Neural cell (in vitro differentiated cells): ENCODE measurements at regions not wholly inside any gene's neighbourhood (a gene's known extent, or its start where the extent isn't known, plus 50 kb on each side); places are given as distances from the start of the nearest gene placed in this dataset.

ENCODE experiments used
- H2AFZ ChIP-seq: fragments of 200-600, 300-800 bp; sonication (generic), shearing (Covaris generic); 2 replicates; pipeline ENCODE4 v1.6.0; 2014; ENCODE audit warnings: low read depth, mild to moderate bottlenecking, antibody characterized with exemption, low read length, moderate library complexity
- H3F3A ChIP-seq: fragments of 200-600 bp; shearing (Covaris generic); 2 replicates; pipeline ENCODE4 v1.6.1; 2016; ENCODE audit warnings: mild to moderate bottlenecking, moderate library complexity, mixed read lengths, antibody characterized with exemption, low read length; ENCODE audit not compliant: insufficient read depth, poor library complexity, severe bottlenecking
- H3K27ac ChIP-seq: fragments of 200-600, 300-800 bp; sonication (generic), shearing (Covaris generic); 2 replicates; pipeline ENCODE4 v1.5.1; 2014; ENCODE audit warnings: mild to moderate bottlenecking, low read length, moderate library complexity
- H3K27me3 ChIP-seq: fragments of 300-800, 200-600 bp; sonication (generic), shearing (Covaris generic); 2 replicates; pipeline ENCODE4 v1.6.0; 2014; ENCODE audit warnings: mild to moderate bottlenecking, low read depth, low read length, moderate library complexity; ENCODE audit not compliant: insufficient read depth
- H3K36me3 ChIP-seq: fragments of 300-800, 200-600 bp; sonication (generic), shearing (Covaris generic); 2 replicates; pipeline ENCODE4 v1.5.1; 2014; ENCODE audit warnings: mild to moderate bottlenecking, antibody characterized with exemption, low read length, moderate library complexity; ENCODE audit not compliant: insufficient read depth
- H3K4me2 ChIP-seq: fragments of 300-800, 200-600 bp; sonication (generic), shearing (Covaris generic); 2 replicates; pipeline ENCODE4 v1.6.0; 2014; ENCODE audit warnings: mild to moderate bottlenecking, low read length
- H3K4me3 ChIP-seq: fragments of 300-800, 200-600 bp; sonication (generic), shearing (Covaris generic); 2 replicates; pipeline ENCODE4 v1.5.1; 2014; ENCODE audit warnings: mild to moderate bottlenecking, low read length, moderate library complexity
- H3K79me2 ChIP-seq: fragments of 200-600 bp; shearing (Covaris generic); replicated peaks from 2 replicates; pipeline ENCODE4 v1.6.0; 2014; ENCODE audit warnings: mild to moderate bottlenecking, low read length, moderate library complexity; ENCODE audit not compliant: insufficient read depth
- H3K9ac ChIP-seq: fragments of 300-800, 200-600 bp; sonication (generic), shearing (Covaris generic); 2 replicates; pipeline ENCODE4 v1.6.1; 2016; ENCODE audit warnings: mild to moderate bottlenecking, low read length, mixed read lengths
- H3K9me2 ChIP-seq: fragments of 200-600 bp; shearing (Covaris generic); 2 replicates; pipeline ENCODE4 v1.6.1; 2016; ENCODE audit warnings: mild to moderate bottlenecking, low read length, mixed read lengths; ENCODE audit not compliant: insufficient read depth
- H3K9me3 ChIP-seq: fragments of 200-600, 300-800 bp; sonication (generic), shearing (Covaris generic); 2 replicates; pipeline ENCODE4 v1.6.1; 2016; ENCODE audit warnings: mild to moderate bottlenecking, mixed run types, low read length, moderate library complexity, mixed read lengths
- H4K20me1 ChIP-seq: fragments of 200-600 bp; shearing (Covaris generic); 2 replicates; pipeline ENCODE4 v1.6.1; 2016; ENCODE audit warnings: mild to moderate bottlenecking, mixed run types; ENCODE audit not compliant: insufficient read depth
- CTCF ChIP-seq: fragments of 450-650 bp; IDR thresholded peaks from 2 replicates; pipeline ENCODE4 v1.5.1; 2014; ENCODE audit warnings: antibody characterized with exemption, mild to moderate bottlenecking, moderate library complexity; ENCODE audit not compliant: poor library complexity, severe bottlenecking
- EP300 ChIP-seq: fragments of 450-650 bp; conservative IDR thresholded peaks from 2 replicates; pipeline ENCODE4 v1.6.1; 2014; ENCODE audit warnings: antibody characterized with exemption, mild to moderate bottlenecking, moderate library complexity; ENCODE audit not compliant: poor library complexity, severe bottlenecking
- EZH2 ChIP-seq: fragments of 200-600, 300-800 bp; shearing (Covaris generic), sonication (generic); IDR thresholded peaks from 2 replicates; pipeline ENCODE4 v1.6.1; 2014; ENCODE audit warnings: antibody characterized with exemption, low read length, borderline replicate concordance, mild to moderate bottlenecking; ENCODE audit not compliant: insufficient read depth, poor library complexity, severe bottlenecking
- MXI1 ChIP-seq: fragments of 450-650 bp; conservative IDR thresholded peaks from 2 replicates; pipeline ENCODE4 v1.6.1; 2014; ENCODE audit warnings: antibody characterized with exemption, mild to moderate bottlenecking; ENCODE audit not compliant: poor library complexity, severe bottlenecking
- POLR2AphosphoS5 ChIP-seq: IDR thresholded peaks from 2 replicates; pipeline ENCODE4 v1.6.1; 2012
- RAD21 ChIP-seq: fragments of 450-650 bp; conservative IDR thresholded peaks from 2 replicates; pipeline ENCODE4 v1.6.1; 2014; ENCODE audit warnings: antibody characterized with exemption, mild to moderate bottlenecking, moderate library complexity
- REST ChIP-seq: IDR thresholded peaks from 2 replicates; pipeline ENCODE4 v1.6.1; 2012; ENCODE audit warnings: borderline replicate concordance
- SMC3 ChIP-seq: fragments of 450-650 bp; conservative IDR thresholded peaks from 2 replicates; pipeline ENCODE4 v1.6.1; 2014; ENCODE audit warnings: antibody characterized with exemption, mild to moderate bottlenecking, moderate library complexity; ENCODE audit not compliant: poor library complexity
- TAF1 ChIP-seq: IDR thresholded peaks from 2 replicates; pipeline ENCODE4 v1.6.1; 2012; ENCODE audit warnings: low read depth

GRCh38 chr9:13557746-13558145, 278.3 kb upstream of the MPDZ start:
- no peak for TF ChIP-seq CTCF
- no peak for TF ChIP-seq MXI1
- no peak for TF ChIP-seq EP300
- no peak for TF ChIP-seq POLR2AphosphoS5
- TF ChIP-seq SMC3 = no peak
- TF ChIP-seq TAF1 = no peak
- TF ChIP-seq RAD21 = no peak
- no peak for TF ChIP-seq REST
- TF ChIP-seq EZH2 = no peak
- H3K9me3 ChIP-seq = no peaks in the 10 kb centered on the region
- no peaks in the 10 kb centered on the region for H3F3A ChIP-seq
- no peaks in the 10 kb centered on the region for H3K27me3 ChIP-seq
- no peaks in the 10 kb centered on the region for H3K36me3 ChIP-seq
- no peak overlapping the region for H3K4me3 ChIP-seq
- H3K9me2 ChIP-seq = no peaks in the 10 kb centered on the region
- no peak overlapping the region for H3K9ac ChIP-seq
- H3K27ac ChIP-seq = no peak overlapping the region
- no peaks in the 10 kb centered on the region for H4K20me1 ChIP-seq
- no peak overlapping the region for H3K4me2 ChIP-seq
- H3K79me2 ChIP-seq = no peaks in the 10 kb centered on the region
- no peak overlapping the region for H2AFZ ChIP-seq

- Histone ChIP-seq H2AFZ (no peak overlapping the region), H3K4me3 (no peak overlapping the region), H3F3A (no peaks in the 10 kb centered on the region), H4K20me1 (no peaks in the 10 kb centered on the region), H3K9me2 (no peaks in the 10 kb centered on the region), H3K9ac (no peak overlapping the region), H3K36me3 (no peaks in the 10 kb centered on the region), H3K27ac (no peak overlapping the region), H3K9me3 (no peaks in the 10 kb centered on the region), H3K4me2 (no peak overlapping the region), H3K27me3 (no peaks in the 10 kb centered on the region), H3K79me2 (no peaks in the 10 kb centered on the region)
- TF ChIP-seq MXI1 (no peak), CTCF (no peak), SMC3 (no peak), POLR2AphosphoS5 (no peak), EZH2 (no peak), EP300 (no peak), TAF1 (no peak), REST (no peak), RAD21 (no peak)
Measured at GRCh38 chr9:13556656-13557055, 277.2 kb upstream of the MPDZ start.
